ENCODE measurements at regions not wholly inside any gene's neighbourhood (a gene's known extent, or its start where the extent isn't known, plus 50 kb on each side); places are given as distances from the start of the nearest gene placed in this dataset.
"Not testable (repeated sequence)": the region's sequence is repeated elsewhere in the genome, so short reads cannot be mapped to it uniquely, and the experiment has no call there.

- Mint-ChIP-seq H3K36me3 (ENCODE audit: low read depth) (no peaks in the 10 kb centered on the region), H3K9me3 (no peaks in the 10 kb centered on the region), H3K4me3 (no peak overlapping the region), H3K27ac (no peak overlapping the region), H3K27me3 (ENCODE audit: low read depth) (no peaks in the 10 kb centered on the region), H3K4me1 (ENCODE audit: low read depth) (peaks cover 17% of the 10 kb centered on the region)
- DNase-seq (ENCODE audit: low spot score): no peak
These were observed 74.2 kb upstream of the TMEM170B start for GRCh38 chr6:11463398-11463780.

GRCh38 chr6:11462742-11463397 lies 74.7 kb upstream of the TMEM170B start:
- peaks cover 17% of the 10 kb centered on the region for H3K4me1 Mint-ChIP-seq (ENCODE audit: low read depth)
- H3K4me3 Mint-ChIP-seq: no peak overlapping the region
- H3K27ac Mint-ChIP-seq: no peak overlapping the region
- no peaks in the 10 kb centered on the region for H3K9me3 Mint-ChIP-seq
- no peak for DNase-seq (ENCODE audit: low spot score)
- H3K36me3 Mint-ChIP-seq (ENCODE audit: low read depth): no peaks in the 10 kb centered on the region
- no peaks in the 10 kb centered on the region for H3K27me3 Mint-ChIP-seq (ENCODE audit: low read depth)

GRCh38 chr6:11460837-11461661 lies 76.5 kb upstream of the TMEM170B start:
- peaks cover 3% of the 10 kb centered on the region for H3K9me3 Mint-ChIP-seq
- H3K27me3 Mint-ChIP-seq (ENCODE audit: low read depth): no peaks in the 10 kb centered on the region
- H3K27ac Mint-ChIP-seq: peak overlapping the region; percentile 13
- H3K4me3 Mint-ChIP-seq: no peak overlapping the region
- no peaks in the 10 kb centered on the region for H3K36me3 Mint-ChIP-seq (ENCODE audit: low read depth)
- H3K4me1 Mint-ChIP-seq (ENCODE audit: low read depth): peaks cover 17% of the 10 kb centered on the region
- DNase-seq (ENCODE audit: low spot score): no peak

- peak overlapping the region; percentile 11 for H3K4me3 Mint-ChIP-seq
- H3K4me1 Mint-ChIP-seq (ENCODE audit: low read depth): peaks cover 17% of the 10 kb centered on the region
- no peaks in the 10 kb centered on the region for H3K27me3 Mint-ChIP-seq (ENCODE audit: low read depth)
- peak overlapping the region; percentile 37 for H3K27ac Mint-ChIP-seq
- H3K9me3 Mint-ChIP-seq: peaks cover 7% of the 10 kb centered on the region
- no peaks in the 10 kb centered on the region for H3K36me3 Mint-ChIP-seq (ENCODE audit: low read depth)
- peak; percentile 6 for DNase-seq (ENCODE audit: low spot score)
These were observed 77.4 kb upstream of the TMEM170B start for GRCh38 chr6:11460001-11460668.

- Mint-ChIP-seq H3K36me3 (ENCODE audit: low read depth) (no peaks in the 10 kb centered on the region), H3K27me3 (ENCODE audit: low read depth) (peaks cover 3% of the 10 kb centered on the region), H3K9me3 (peaks cover 7% of the 10 kb centered on the region), H3K4me3 (no peak overlapping the region), H3K4me1 (ENCODE audit: low read depth) (peaks cover 17% of the 10 kb centered on the region), H3K27ac (no peak overlapping the region)
- DNase-seq (ENCODE audit: low spot score): no peak
These were observed 78.4 kb upstream of the TMEM170B start for GRCh38 chr6:11459079-11459610.

GRCh38 chr6:11458509-11458908 lies 79.0 kb upstream of the TMEM170B start:
- Mint-ChIP-seq H3K27me3 (ENCODE audit: low read depth) (peaks cover 3% of the 10 kb centered on the region), H3K9me3 (peaks cover 7% of the 10 kb centered on the region), H3K36me3 (ENCODE audit: low read depth) (no peaks in the 10 kb centered on the region), H3K27ac (no peak overlapping the region), H3K4me3 (no peak overlapping the region), H3K4me1 (ENCODE audit: low read depth) (peaks cover 17% of the 10 kb centered on the region)
- DNase-seq (ENCODE audit: low spot score): no peak

- H3K36me3 Mint-ChIP-seq (ENCODE audit: low read depth); DNase-seq (ENCODE audit: low spot score); H3K27me3 Mint-ChIP-seq (ENCODE audit: low read depth); H3K9me3 Mint-ChIP-seq; H3K27ac Mint-ChIP-seq; H3K4me3 Mint-ChIP-seq: not testable (repeated sequence)
- peaks cover 17% of the 10 kb centered on the region for H3K4me1 Mint-ChIP-seq (ENCODE audit: low read depth)
These were observed 80.1 kb upstream of the TMEM170B start for GRCh38 chr6:11457422-11457821.

GRCh38 chr6:11452106-11452505 lies 85.4 kb upstream of the TMEM170B start:
- DNase-seq (ENCODE audit: low spot score); H3K36me3 Mint-ChIP-seq (ENCODE audit: low read depth); H3K27ac Mint-ChIP-seq; H3K9me3 Mint-ChIP-seq; H3K4me1 Mint-ChIP-seq (ENCODE audit: low read depth); H3K27me3 Mint-ChIP-seq (ENCODE audit: low read depth); H3K4me3 Mint-ChIP-seq: not testable (repeated sequence)

- Mint-ChIP-seq H3K27ac (no peak overlapping the region), H3K36me3 (ENCODE audit: low read depth) (no peaks in the 10 kb centered on the region), H3K4me3 (no peak overlapping the region), H3K27me3 (ENCODE audit: low read depth) (peaks cover 6% of the 10 kb centered on the region), H3K4me1 (ENCODE audit: low read depth) (no peaks in the 10 kb centered on the region), H3K9me3 (peaks cover 4% of the 10 kb centered on the region)
- DNase-seq (ENCODE audit: low spot score): no peak
These were observed 87.5 kb upstream of the TMEM170B start for GRCh38 chr6:11450037-11450436.

- H3K27ac Mint-ChIP-seq: no peak overlapping the region
- peaks cover 5% of the 10 kb centered on the region for H3K27me3 Mint-ChIP-seq (ENCODE audit: low read depth)
- peaks cover 5% of the 10 kb centered on the region for H3K4me1 Mint-ChIP-seq (ENCODE audit: low read depth)
- H3K9me3 Mint-ChIP-seq: peaks cover 8% of the 10 kb centered on the region
- no peak overlapping the region for H3K4me3 Mint-ChIP-seq
- H3K36me3 Mint-ChIP-seq (ENCODE audit: low read depth): no peaks in the 10 kb centered on the region
- DNase-seq (ENCODE audit: low spot score): no peak
These were observed 88.1 kb upstream of the TMEM170B start for GRCh38 chr6:11449408-11449807.

GRCh38 chr6:11448038-11448437 lies 89.5 kb upstream of the TMEM170B start:
- Mint-ChIP-seq H3K27me3 (ENCODE audit: low read depth) (no peaks in the 10 kb centered on the region), H3K4me3 (no peak overlapping the region), H3K36me3 (ENCODE audit: low read depth) (no peaks in the 10 kb centered on the region), H3K27ac (no peak overlapping the region), H3K4me1 (ENCODE audit: low read depth) (peaks cover 5% of the 10 kb centered on the region), H3K9me3 (peaks cover 9% of the 10 kb centered on the region)
- no peak for DNase-seq (ENCODE audit: low spot score)

- Mint-ChIP-seq H3K27ac (no peak overlapping the region), H3K4me3 (no peak overlapping the region), H3K27me3 (ENCODE audit: low read depth) (no peaks in the 10 kb centered on the region), H3K9me3 (peaks cover 12% of the 10 kb centered on the region), H3K4me1 (ENCODE audit: low read depth) (peaks cover 5% of the 10 kb centered on the region), H3K36me3 (ENCODE audit: low read depth) (no peaks in the 10 kb centered on the region)
- no peak for DNase-seq (ENCODE audit: low spot score)
These were observed 90.3 kb upstream of the TMEM170B start for GRCh38 chr6:11447265-11447664.

GRCh38 chr6:11445146-11445545 lies 92.4 kb upstream of the TMEM170B start:
- Mint-ChIP-seq H3K4me3 (no peak overlapping the region), H3K4me1 (ENCODE audit: low read depth) (peaks cover 5% of the 10 kb centered on the region), H3K9me3 (peaks cover 12% of the 10 kb centered on the region), H3K27ac (no peak overlapping the region), H3K36me3 (ENCODE audit: low read depth) (no peaks in the 10 kb centered on the region), H3K27me3 (ENCODE audit: low read depth) (no peaks in the 10 kb centered on the region)
- DNase-seq (ENCODE audit: low spot score): no peak

GRCh38 chr6:11443125-11443524 lies 94.4 kb upstream of the TMEM170B start:
- not testable (repeated sequence) for DNase-seq (ENCODE audit: low spot score); H3K4me3 Mint-ChIP-seq; H3K27ac Mint-ChIP-seq

More at GRCh38 chr6:11443125-11443524, 94.4 kb upstream of the TMEM170B start:
- Mint-ChIP-seq H3K9me3 (peaks cover 12% of the 10 kb centered on the region), H3K4me1 (ENCODE audit: low read depth) (peaks cover 13% of the 10 kb centered on the region)
- not testable (repeated sequence) for H3K36me3 Mint-ChIP-seq (ENCODE audit: low read depth); H3K27me3 Mint-ChIP-seq (ENCODE audit: low read depth)

Measured in T-helper 2 cell treated with Interferon-gamma antibody and Interleukin-4, amounts not matched to agents 5 μg/mL and 100 μg/mL, for 36 hours (primary cell).